ENCODE measurements at regions not wholly inside any gene's neighbourhood (a gene's known extent, or its start where the extent isn't known, plus 50 kb on each side); places are given as distances from the start of the nearest gene placed in this dataset.

GRCh38 chr6:133767357-133767970 is 121.4 kb upstream of the TCF21 start:
- CTCF ChIA-PET = no interaction called here
- Mint-ChIP-seq H3K27me3 (peaks cover 2 to 4% of the 10 kb centered on the region in 2 donors), H3K4me1 (no peaks in the 10 kb centered on the region)

GRCh38 chr6:133768656-133769295 is 120.1 kb upstream of the TCF21 start:
- POLR2A ChIA-PET = no interaction called here
- H3K4me3 ChIP-seq (ENCODE audit: low read length) = no peak overlapping the region
- H3K27ac ChIP-seq (ENCODE audit: low read depth, low read length) = no peak overlapping the region
- no peaks in the 10 kb centered on the region for H3K4me1 ChIP-seq (ENCODE audit: insufficient read depth, low read length)
- Mint-ChIP-seq H3K36me3 (no peaks in the 10 kb centered on the region), H3K4me3 (no peak overlapping the region), H3K4me1 (no peaks in the 10 kb centered on the region), H3K27me3 (peaks cover 2 to 4% of the 10 kb centered on the region in 2 donors), H3K27ac (no peak overlapping the region), H3K9me3 (peaks cover 0 to 5% (median 0%) of the 10 kb centered on the region in 5 donors)
- DNase-seq = no peak
- CTCF ChIA-PET = no interaction called here
- H3K36me3 ChIP-seq (ENCODE audit: insufficient read depth, low read length) = no peaks in the 10 kb centered on the region
- H3K27me3 ChIP-seq (ENCODE audit: insufficient read depth, low read length, poor library complexity, severe bottlenecking) = no peaks in the 10 kb centered on the region
- no peaks in the 10 kb centered on the region for H3K9me3 ChIP-seq (ENCODE audit: low read length)

More at GRCh38 chr6:133767357-133767970, 121.4 kb upstream of the TCF21 start:
- H3K36me3 ChIP-seq (ENCODE audit: insufficient read depth, low read length) = no peaks in the 10 kb centered on the region
- H3K4me3 ChIP-seq (ENCODE audit: low read length) = no peak overlapping the region
- H3K36me3 Mint-ChIP-seq = no peaks in the 10 kb centered on the region
- no peaks in the 10 kb centered on the region for H3K27me3 ChIP-seq (ENCODE audit: insufficient read depth, low read length, poor library complexity, severe bottlenecking)
- H3K9me3 Mint-ChIP-seq = peaks cover 0 to 5% (median 0%) of the 10 kb centered on the region in 5 donors
- POLR2A ChIA-PET = no interaction called here
- no peak overlapping the region for H3K4me3 Mint-ChIP-seq
- no peak for DNase-seq
- no peak overlapping the region for H3K27ac Mint-ChIP-seq
- no peak overlapping the region for H3K27ac ChIP-seq (ENCODE audit: low read depth, low read length)
- no peaks in the 10 kb centered on the region for H3K9me3 ChIP-seq (ENCODE audit: low read length)
- H3K4me1 ChIP-seq (ENCODE audit: insufficient read depth, low read length) = no peaks in the 10 kb centered on the region

GRCh38 chr6:133769463-133769862 is 119.5 kb upstream of the TCF21 start:
- CTCF ChIA-PET = no interaction called here
- H3K9me3 Mint-ChIP-seq = peaks cover 0 to 5% (median 0%) of the 10 kb centered on the region in 5 donors
- H3K9me3 ChIP-seq (ENCODE audit: low read length) = no peaks in the 10 kb centered on the region
- no peak overlapping the region for H3K4me3 Mint-ChIP-seq
- no peaks in the 10 kb centered on the region for H3K36me3 ChIP-seq (ENCODE audit: insufficient read depth, low read length)
- no peak for DNase-seq
- peaks cover 0 to 1% (median 0%) of the 10 kb centered on the region in 3 donors for H3K4me1 Mint-ChIP-seq
- H3K27me3 Mint-ChIP-seq = peaks cover 2 to 4% of the 10 kb centered on the region in 2 donors
- no peaks in the 10 kb centered on the region for H3K27me3 ChIP-seq (ENCODE audit: insufficient read depth, low read length, poor library complexity, severe bottlenecking)
- no peaks in the 10 kb centered on the region for H3K36me3 Mint-ChIP-seq
- no peak overlapping the region for H3K4me3 ChIP-seq (ENCODE audit: low read length)
- no peak overlapping the region for H3K27ac ChIP-seq (ENCODE audit: low read depth, low read length)
- POLR2A ChIA-PET = no interaction called here
- H3K4me1 ChIP-seq (ENCODE audit: insufficient read depth, low read length) = no peaks in the 10 kb centered on the region
- no peak overlapping the region for H3K27ac Mint-ChIP-seq

- CTCF ChIA-PET = no interaction called here
Measured at GRCh38 chr6:133772567-133772966, 116.3 kb upstream of the TCF21 start.

GRCh38 chr6:133773776-133774175 is 115.1 kb upstream of the TCF21 start:
- H3K27me3 Mint-ChIP-seq = peaks cover 0 to 2% of the 10 kb centered on the region in 2 donors
- no peak overlapping the region for H3K27ac ChIP-seq (ENCODE audit: low read depth, low read length)
- no peak overlapping the region for H3K4me3 Mint-ChIP-seq
- no peak for DNase-seq
- H3K36me3 ChIP-seq (ENCODE audit: insufficient read depth, low read length) = no peaks in the 10 kb centered on the region
- no peak overlapping the region for H3K27ac Mint-ChIP-seq
- ChIA-PET CTCF (no interaction called here), POLR2A (no interaction called here)
- H3K27me3 ChIP-seq (ENCODE audit: insufficient read depth, low read length, poor library complexity, severe bottlenecking) = no peaks in the 10 kb centered on the region
- H3K9me3 Mint-ChIP-seq = peaks cover 0 to 5% (median 0%) of the 10 kb centered on the region in 5 donors
- peaks cover 0 to 1% (median 0%) of the 10 kb centered on the region in 3 donors for H3K4me1 Mint-ChIP-seq
- no peaks in the 10 kb centered on the region for H3K36me3 Mint-ChIP-seq
- no peak overlapping the region for H3K4me3 ChIP-seq (ENCODE audit: low read length)
- no peaks in the 10 kb centered on the region for H3K9me3 ChIP-seq (ENCODE audit: low read length)
- no peaks in the 10 kb centered on the region for H3K4me1 ChIP-seq (ENCODE audit: insufficient read depth, low read length)

More at GRCh38 chr6:133772567-133772966, 116.3 kb upstream of the TCF21 start:
- no peak for DNase-seq
- peaks cover 0 to 5% (median 0%) of the 10 kb centered on the region in 5 donors for H3K9me3 Mint-ChIP-seq
- Histone ChIP-seq H3K27me3 (ENCODE audit: insufficient read depth, low read length, poor library complexity, severe bottlenecking) (no peaks in the 10 kb centered on the region), H3K9me3 (ENCODE audit: low read length) (no peaks in the 10 kb centered on the region), H3K36me3 (ENCODE audit: insufficient read depth, low read length) (no peaks in the 10 kb centered on the region), H3K4me1 (ENCODE audit: insufficient read depth, low read length) (no peaks in the 10 kb centered on the region), H3K27ac (ENCODE audit: low read depth, low read length) (no peak overlapping the region), H3K4me3 (ENCODE audit: low read length) (no peak overlapping the region)
- no peak overlapping the region for H3K4me3 Mint-ChIP-seq
- H3K27me3 Mint-ChIP-seq = peaks cover 0 to 2% of the 10 kb centered on the region in 2 donors
- H3K4me1 Mint-ChIP-seq = peaks cover 0 to 1% (median 0%) of the 10 kb centered on the region in 3 donors
- POLR2A ChIA-PET = no interaction called here
- no peaks in the 10 kb centered on the region for H3K36me3 Mint-ChIP-seq
- no peak overlapping the region for H3K27ac Mint-ChIP-seq

- Mint-ChIP-seq H3K4me3 (no peak overlapping the region), H3K4me1 (peaks cover 0 to 1% (median 0%) of the 10 kb centered on the region in 3 donors), H3K27ac (no peak overlapping the region), H3K27me3 (peaks cover 0 to 2% of the 10 kb centered on the region in 2 donors), H3K9me3 (peaks cover 0 to 5% (median 2%) of the 10 kb centered on the region in 5 donors), H3K36me3 (no peaks in the 10 kb centered on the region)
- ChIA-PET POLR2A (no interaction called here), CTCF (no interaction called here)
- Histone ChIP-seq H3K4me3 (ENCODE audit: low read length) (no peak overlapping the region), H3K4me1 (ENCODE audit: insufficient read depth, low read length) (no peaks in the 10 kb centered on the region), H3K27me3 (ENCODE audit: insufficient read depth, low read length, poor library complexity, severe bottlenecking) (no peaks in the 10 kb centered on the region), H3K36me3 (ENCODE audit: insufficient read depth, low read length) (no peaks in the 10 kb centered on the region), H3K9me3 (ENCODE audit: low read length) (no peaks in the 10 kb centered on the region), H3K27ac (ENCODE audit: low read depth, low read length) (no peak overlapping the region)
- DNase-seq = no peak
Measured at GRCh38 chr6:133774356-133774755, 114.6 kb upstream of the TCF21 start.

GRCh38 chr6:133778414-133779130 is 110.3 kb upstream of the TCF21 start:
- Mint-ChIP-seq H3K4me3 (no peak overlapping the region), H3K27ac (no peak overlapping the region), H3K36me3 (no peaks in the 10 kb centered on the region), H3K4me1 (peaks cover 0 to 1% (median 0%) of the 10 kb centered on the region in 3 donors), H3K9me3 (peaks cover 0 to 2% (median 0%) of the 10 kb centered on the region in 5 donors), H3K27me3 (no peaks in the 10 kb centered on the region)
- DNase-seq = no peak
- Histone ChIP-seq H3K4me1 (ENCODE audit: insufficient read depth, low read length) (no peaks in the 10 kb centered on the region), H3K36me3 (ENCODE audit: insufficient read depth, low read length) (no peaks in the 10 kb centered on the region), H3K9me3 (ENCODE audit: low read length) (no peaks in the 10 kb centered on the region), H3K27me3 (ENCODE audit: insufficient read depth, low read length, poor library complexity, severe bottlenecking) (no peaks in the 10 kb centered on the region), H3K4me3 (ENCODE audit: low read length) (no peak overlapping the region), H3K27ac (ENCODE audit: low read depth, low read length) (no peak overlapping the region)
- CTCF ChIA-PET = no interaction called here
- POLR2A ChIA-PET = no interaction called here

GRCh38 chr6:133779916-133780695 is 108.8 kb upstream of the TCF21 start:
- no peaks in the 10 kb centered on the region for H3K27me3 ChIP-seq (ENCODE audit: insufficient read depth, low read length, poor library complexity, severe bottlenecking)
- H3K36me3 ChIP-seq (ENCODE audit: insufficient read depth, low read length) = no peaks in the 10 kb centered on the region
- H3K4me1 ChIP-seq (ENCODE audit: insufficient read depth, low read length) = no peaks in the 10 kb centered on the region
- H3K4me3 ChIP-seq (ENCODE audit: low read length) = no peak overlapping the region
- no peak overlapping the region for H3K27ac ChIP-seq (ENCODE audit: low read depth, low read length)
- H3K9me3 ChIP-seq (ENCODE audit: low read length) = no peaks in the 10 kb centered on the region
- H3K27me3 Mint-ChIP-seq = no peaks in the 10 kb centered on the region
- no peaks in the 10 kb centered on the region for H3K36me3 Mint-ChIP-seq
- no peak overlapping the region for H3K27ac Mint-ChIP-seq
- H3K4me3 Mint-ChIP-seq = no peak overlapping the region
- DNase-seq = no peak
- peaks cover 0 to 2% (median 0%) of the 10 kb centered on the region in 5 donors for H3K9me3 Mint-ChIP-seq
- H3K4me1 Mint-ChIP-seq = no peaks in the 10 kb centered on the region
- POLR2A ChIA-PET = no interaction called here
- CTCF ChIA-PET = no interaction called here
